ENCODE measurements at regions not wholly inside any gene's neighbourhood (a gene's known extent, or its start where the extent isn't known, plus 50 kb on each side); places are given as distances from the start of the nearest gene placed in this dataset.

GRCh38 chrX:43456906-43457305 is 199.2 kb upstream of the MAOA start:
- Histone ChIP-seq H2BK15ac (ENCODE audit: low read length) (no peak overlapping the region), H4K20me1 (replicated peaks in 1 of 2; ENCODE audit: control insufficient read depth in 1 of 2, insufficient read depth in 2 of 2, low read length in 2 of 2) (no peaks in the 10 kb centered on the region), H2AK5ac (ENCODE audit: low read depth, low read length) (no peak overlapping the region), H3K4me2 (ENCODE audit: insufficient read depth in 1 of 2, low read depth in 2 of 2, low read length in 2 of 2) (no peak overlapping the region), H3K9me3 (ENCODE audit: insufficient read depth in 2 of 2, low read depth in 1 of 2, low read length in 1 of 2) (no peaks in the 10 kb centered on the region), H3K27ac (ENCODE audit: low read depth, low read length) (no peak overlapping the region), H3K4me1 (replicated peaks in 1 of 4; ENCODE audit: control insufficient read depth in 3 of 4, insufficient read depth in 4 of 4, low read length in 3 of 4) (peaks cover 2 to 6% (median 4%) of the 10 kb centered on the region in 4 experiments; a peak in 5 of 7 replicates), H4K5ac (ENCODE audit: insufficient read length, low read depth, low read length) (no peak overlapping the region), H3K23ac (ENCODE audit: insufficient read length) (no peak overlapping the region), H3K4ac (replicated peaks; ENCODE audit: insufficient read length, low read depth, low read length) (no peak overlapping the region), H3K9ac (replicated peaks in 1 of 4; ENCODE audit: extremely low read depth in 1 of 4, low read depth in 3 of 4, low read length in 3 of 4) (no peak overlapping the region), H3K79me1 (ENCODE audit: low read depth, low read length) (no peaks in the 10 kb centered on the region), H3K36me3 (ENCODE audit: control insufficient read depth in 2 of 4, insufficient read depth in 4 of 4, low read length in 3 of 4) (no peaks in the 10 kb centered on the region), H2BK120ac (replicated peaks; ENCODE audit: low read depth, low read length) (no peak overlapping the region), H3K14ac (ENCODE audit: insufficient read length) (no peak overlapping the region), H3K56ac (replicated peaks; ENCODE audit: insufficient read length, low read depth, low read length) (no peak overlapping the region), H2BK20ac (ENCODE audit: low read length) (no peak overlapping the region), H3K4me3 (ENCODE audit: extremely low read depth in 1 of 4, insufficient read depth in 2 of 4, low read depth in 3 of 4, low read length in 4 of 4) (no peak overlapping the region), H3K18ac (ENCODE audit: extremely low read depth, low read length) (no peak overlapping the region), H2AFZ (ENCODE audit: low read length) (no peak overlapping the region), H2BK5ac (ENCODE audit: low read depth, low read length) (no peak overlapping the region), H4K8ac (ENCODE audit: extremely low read depth, insufficient read depth, low read length) (no peak overlapping the region), H3K23me2 (ENCODE audit: low read depth, low read length) (no peaks in the 10 kb centered on the region; the same call in 1 of the 2 replicates), H3K79me2 (ENCODE audit: control insufficient read depth in 1 of 2, insufficient read depth in 2 of 2, low read length in 2 of 2) (no peaks in the 10 kb centered on the region), H3K27me3 (replicated peaks in 1 of 4; ENCODE audit: control insufficient read depth in 3 of 4, extremely low read depth in 1 of 4, insufficient read depth in 3 of 4, low read length in 3 of 4) (no peaks in the 10 kb centered on the region), H4K91ac (replicated peaks; ENCODE audit: insufficient read length, low read length) (no peak overlapping the region), H2BK12ac (ENCODE audit: low read depth, low read length) (no peak overlapping the region)
- POLR2A ChIA-PET (ENCODE audit: partially characterized antibody): no interaction called here
- CTCF ChIA-PET (ENCODE audit: partially characterized antibody): interaction anchor here (0.8 kb wide), 1 partner anchor 9 kb away, joined by 5 read pairs; no protein-coding TSS in a partner anchor
- DNase-seq (ENCODE audit: low read depth in 1 of 2, low spot score in 2 of 2) (no peak), FAIRE-seq (no peak)
- WGBS, 2 experiments (ENCODE audit: extremely low coverage in 1 of 2, insufficient coverage in 1 of 2, insufficient read length in 1 of 2, insufficient replicate concordance in 2 of 2, low coverage in 1 of 2, low lambda C conversion rate in 2 of 2, missing lambda C conversion rate in 1 of 2): 88% methylated on average over 1 of the region's 2 CpGs; no CpG with 5 or more reads in 1 of the 2 experiments
- TF ChIP-seq CREB1 (IDR thresholded peaks at IDR 0.05) (no peak), GTF2F1 (IDR thresholded peaks at IDR 0.05; ENCODE audit: borderline replicate concordance, low read depth, low read length) (no peak), POLR2A (IDR thresholded peaks at IDR 0.05; ENCODE audit: control extremely low read depth in 1 of 2, low read depth in 2 of 2, low read length in 2 of 2) (no peak), ASH2L (IDR thresholded peaks at IDR 0.05; ENCODE audit: low read length) (no peak), NRF1 (IDR thresholded peaks at IDR 0.05; ENCODE audit: low read depth, low read length) (no peak), EGR1 (IDR thresholded peaks at IDR 0.05; ENCODE audit: borderline replicate concordance, low read depth, low read length) (no peak), CTBP2 (IDR thresholded peaks at IDR 0.05; ENCODE audit: borderline replicate concordance, insufficient read depth, insufficient read length, low read length) (no peak), USF2 (IDR thresholded peaks at IDR 0.05; ENCODE audit: low read length) (no peak)
